Fibroblast of skin of abdomen (primary cell): ENCODE measurements at regions not wholly inside any gene's neighbourhood (a gene's known extent, or its start where the extent isn't known, plus 50 kb on each side); places are given as distances from the start of the nearest gene placed in this dataset.

Experiments
- DNase-seq: peaks from one replicate; pipeline ENCODE4 v3.0.0-alpha.2; 2013

DNA sequence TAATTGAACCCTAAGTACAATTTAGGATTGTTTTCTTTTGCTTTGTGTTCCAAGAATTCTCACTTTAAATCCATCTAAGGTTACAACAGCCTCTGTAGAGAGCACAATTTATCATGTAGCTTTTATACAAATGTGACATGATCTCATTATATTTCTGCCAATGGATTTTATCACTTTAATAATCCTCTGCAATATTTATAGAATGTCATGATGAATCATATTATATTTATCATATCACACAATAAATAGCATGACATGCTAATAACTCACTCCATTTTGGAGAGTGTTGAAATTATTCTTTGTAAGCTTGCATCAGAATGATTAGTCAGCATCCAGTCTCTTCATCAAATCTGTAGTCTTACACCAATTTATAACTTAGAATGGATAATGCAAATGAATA lies 280.6 kb upstream of the ZNF717 start:
- peak; percentile 27 for DNase-seq

DNA sequence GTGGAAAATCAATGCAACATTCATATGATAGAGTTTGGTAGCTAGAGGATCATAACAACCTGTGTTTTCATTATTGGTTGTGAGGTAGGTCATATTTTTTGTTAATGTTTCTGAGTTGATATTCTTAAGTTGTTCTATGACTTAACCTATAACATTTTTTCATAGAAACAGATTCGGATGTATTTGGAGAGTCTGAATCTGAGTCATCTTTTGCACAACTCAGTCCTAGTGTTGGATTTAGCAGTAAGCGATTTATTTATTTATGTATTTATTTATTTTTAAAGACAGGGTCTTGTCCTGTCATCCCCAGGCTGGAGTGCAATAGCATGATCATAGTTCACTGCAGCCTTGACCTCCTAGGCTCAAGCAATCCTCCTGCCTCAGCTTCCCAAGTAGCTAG lies 292.8 kb upstream of the ZNF717 start:
- no peak for DNase-seq

DNA sequence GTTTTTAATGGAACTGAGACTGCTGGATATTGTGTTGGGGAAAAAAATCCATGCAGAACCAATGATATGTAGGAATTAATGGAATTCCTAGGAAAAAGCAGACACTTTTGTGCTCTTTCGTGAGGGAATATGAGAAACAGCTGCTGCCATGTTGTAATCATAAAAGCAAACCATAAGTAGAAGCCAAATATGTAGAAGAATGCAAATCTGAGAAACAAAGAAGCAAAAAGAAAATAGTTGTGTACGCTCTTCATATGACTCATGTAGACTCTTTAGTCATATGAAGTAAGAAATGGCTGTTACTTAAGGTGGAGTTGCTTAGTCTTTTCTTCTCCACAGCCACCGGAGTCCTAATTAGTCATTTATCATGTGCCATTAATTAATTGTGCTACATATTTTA lies 298.6 kb upstream of the ZNF717 start:
- DNase-seq = peak; percentile 4

DNA sequence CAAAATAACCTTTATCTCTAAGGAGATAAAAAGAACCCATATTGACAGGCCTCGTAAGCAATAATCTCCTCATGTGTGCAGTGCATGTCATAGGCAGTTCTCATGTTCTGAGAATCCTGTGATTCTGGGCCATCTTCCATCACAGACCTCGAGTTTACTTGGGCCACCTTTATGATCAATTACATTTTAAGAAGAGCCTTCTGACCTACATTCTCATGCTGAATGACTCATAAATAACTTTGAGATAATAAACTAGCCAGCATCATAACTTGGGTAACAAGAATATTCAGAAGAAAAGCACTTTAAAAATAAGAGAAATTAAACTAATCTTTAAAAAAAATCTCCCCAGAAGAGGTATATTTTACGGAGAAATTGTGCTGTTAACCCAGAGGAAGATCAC lies 310.7 kb upstream of the ZNF717 start:
- DNase-seq = no peak

DNA sequence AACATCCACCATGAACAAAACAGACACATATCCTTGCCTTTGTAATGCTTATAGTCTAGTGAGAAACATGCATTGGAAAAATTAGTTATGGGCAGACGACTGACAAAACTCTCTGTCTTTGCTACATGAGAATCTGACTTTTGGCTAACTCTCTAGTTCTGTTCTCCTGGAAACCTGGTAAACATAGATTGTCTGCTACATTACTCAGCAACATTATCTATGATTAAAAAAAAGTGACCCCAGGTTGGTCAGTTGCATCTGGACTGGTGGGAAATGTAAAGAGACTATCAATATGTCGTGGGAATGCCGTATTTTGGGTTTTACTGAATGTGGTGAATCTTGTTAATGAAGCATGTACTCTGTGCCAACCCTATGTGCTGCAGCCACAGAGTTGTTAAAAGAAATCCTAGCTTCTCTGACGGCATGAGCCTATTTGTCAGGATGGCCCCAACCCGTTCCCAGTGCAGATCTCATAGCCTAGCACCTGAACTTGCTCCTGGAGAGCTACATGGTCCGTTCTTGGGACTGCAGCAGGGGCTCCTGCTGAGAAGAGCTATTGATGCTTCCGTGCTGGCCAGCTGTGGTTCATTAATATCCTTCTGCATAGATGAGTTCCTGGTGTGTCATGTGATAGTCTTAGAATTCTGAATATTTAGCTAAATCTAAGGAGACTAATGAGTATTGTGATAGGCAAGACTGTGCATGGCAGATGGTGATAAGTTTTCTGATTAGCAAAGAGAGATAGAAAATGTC lies 311.7 kb upstream of the ZNF717 start:
- DNase-seq = no peak

DNA sequence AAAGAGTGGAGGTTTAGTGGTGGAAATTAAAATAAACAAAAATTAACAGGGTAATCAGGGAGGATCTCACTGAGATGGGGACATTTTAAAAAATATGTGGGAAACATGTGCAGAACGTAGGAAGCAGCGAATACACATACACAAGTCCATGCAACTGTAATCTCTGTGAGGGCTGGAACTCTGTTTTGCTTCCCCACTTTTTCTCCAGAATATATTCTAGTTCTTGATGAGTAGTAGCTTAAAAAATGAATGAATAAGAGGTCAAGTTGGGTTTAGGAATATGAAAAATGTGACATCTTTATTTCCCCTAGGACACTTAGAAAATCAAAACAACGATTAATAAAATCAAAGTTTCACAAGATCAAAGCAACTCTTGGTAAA lies 312.2 kb upstream of the ZNF717 start:
- no peak for DNase-seq

DNA sequence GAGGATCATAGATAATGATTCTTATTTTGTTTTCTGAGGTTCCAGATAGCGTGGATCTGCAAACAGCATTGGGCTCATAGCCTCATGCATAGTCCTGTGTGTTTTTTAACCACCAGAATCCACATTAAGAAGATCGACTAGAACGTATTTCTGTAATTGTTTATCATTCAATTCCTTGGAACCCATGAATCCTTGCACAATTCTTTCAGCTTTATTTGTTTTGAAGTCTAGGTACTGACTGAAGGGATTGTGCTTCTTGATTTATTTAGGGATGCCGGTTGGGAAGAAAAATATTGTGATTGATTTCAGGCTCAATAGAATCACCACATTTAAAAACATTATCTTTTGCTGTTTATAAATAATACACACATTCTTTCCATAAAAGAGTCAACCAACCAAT lies 314.6 kb upstream of the ZNF717 start:
- no peak for DNase-seq

DNA sequence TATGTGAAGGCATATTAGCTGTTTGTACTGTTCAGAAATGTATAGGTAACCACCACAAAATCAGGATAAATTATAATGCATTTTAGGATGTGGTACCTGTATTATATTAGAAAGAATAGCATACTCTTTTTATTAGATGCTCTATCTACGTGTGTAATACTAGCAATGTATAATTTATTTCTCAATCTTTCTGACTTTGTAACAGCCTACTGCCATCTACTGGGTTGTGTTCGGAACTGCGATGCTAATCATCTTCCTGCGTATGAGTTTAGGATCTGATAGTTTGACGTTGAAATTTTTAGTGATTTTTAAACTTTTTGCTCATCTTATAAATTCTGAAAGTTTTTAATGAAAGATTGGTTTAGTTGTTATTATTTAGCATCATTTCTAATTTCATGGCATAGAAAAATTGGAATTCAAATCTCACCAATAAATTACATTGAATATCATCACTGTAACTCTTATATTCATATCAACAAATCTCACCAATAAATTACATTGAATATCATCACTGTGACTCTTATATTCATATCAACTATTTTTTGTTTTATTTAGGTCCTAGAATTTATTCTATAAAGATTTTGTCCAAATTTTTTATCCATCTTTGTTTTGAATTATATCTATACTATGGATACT lies 322.7 kb upstream of the ZNF717 start:
- DNase-seq = peak; percentile 13

DNA sequence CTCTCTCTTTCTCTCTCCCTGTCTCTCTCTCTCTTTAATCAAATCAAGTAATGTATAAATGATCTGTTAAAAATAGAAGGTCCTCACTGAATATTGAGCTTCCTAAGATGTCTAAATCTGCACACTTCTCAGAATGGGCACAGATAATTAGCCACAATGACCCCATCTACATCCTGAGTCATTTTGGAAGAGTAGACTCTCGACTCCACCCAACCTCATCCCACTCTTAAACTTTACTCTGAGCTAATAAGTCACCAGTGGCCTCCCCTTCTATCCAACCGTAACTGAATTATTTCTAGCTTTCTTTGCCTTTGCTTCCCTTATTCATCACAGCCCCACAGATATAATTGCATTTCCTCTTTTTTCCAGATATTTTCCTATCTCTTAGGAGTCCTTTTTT lies 326.5 kb upstream of the ZNF717 start:
- DNase-seq = no peak

DNA sequence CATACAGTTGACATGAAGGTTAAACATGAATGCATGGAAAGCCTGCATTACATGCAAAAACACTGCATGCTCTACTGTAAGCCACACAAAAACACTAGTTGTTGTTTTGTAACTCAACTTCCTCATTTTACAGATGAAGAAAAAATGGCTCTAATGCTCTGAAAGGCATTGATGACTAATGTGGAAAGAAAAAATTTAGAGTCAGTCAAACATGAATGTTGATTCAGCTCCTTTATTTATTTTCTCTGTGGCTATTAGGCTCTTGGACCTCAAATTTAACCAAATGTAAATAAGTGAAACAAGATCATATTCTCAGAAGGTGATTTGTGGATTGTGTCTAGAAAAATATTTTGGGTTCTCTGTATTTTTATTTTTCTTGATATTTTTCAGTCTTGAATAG lies 336.7 kb upstream of the ZNF717 start:
- DNase-seq = no peak

DNA sequence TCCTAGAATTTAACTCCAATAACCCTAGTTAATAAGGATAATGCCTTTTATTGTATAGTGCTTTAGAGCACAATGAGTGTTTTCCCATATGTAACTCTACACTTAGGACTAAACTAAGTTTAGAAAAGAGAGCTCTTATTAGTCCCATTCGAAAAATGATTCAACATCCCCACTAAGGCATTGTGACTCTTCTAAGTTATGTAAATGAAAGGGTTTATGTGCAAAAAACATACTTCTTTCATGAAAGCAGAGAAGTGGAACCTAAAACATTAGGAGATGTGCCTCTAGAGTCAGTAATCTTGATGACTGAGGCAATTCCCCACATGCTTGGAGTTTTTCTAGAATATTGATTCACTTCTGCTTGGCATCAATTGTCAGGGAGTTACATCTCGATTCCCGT lies 344.1 kb upstream of the ZNF717 start:
- no peak for DNase-seq

DNA sequence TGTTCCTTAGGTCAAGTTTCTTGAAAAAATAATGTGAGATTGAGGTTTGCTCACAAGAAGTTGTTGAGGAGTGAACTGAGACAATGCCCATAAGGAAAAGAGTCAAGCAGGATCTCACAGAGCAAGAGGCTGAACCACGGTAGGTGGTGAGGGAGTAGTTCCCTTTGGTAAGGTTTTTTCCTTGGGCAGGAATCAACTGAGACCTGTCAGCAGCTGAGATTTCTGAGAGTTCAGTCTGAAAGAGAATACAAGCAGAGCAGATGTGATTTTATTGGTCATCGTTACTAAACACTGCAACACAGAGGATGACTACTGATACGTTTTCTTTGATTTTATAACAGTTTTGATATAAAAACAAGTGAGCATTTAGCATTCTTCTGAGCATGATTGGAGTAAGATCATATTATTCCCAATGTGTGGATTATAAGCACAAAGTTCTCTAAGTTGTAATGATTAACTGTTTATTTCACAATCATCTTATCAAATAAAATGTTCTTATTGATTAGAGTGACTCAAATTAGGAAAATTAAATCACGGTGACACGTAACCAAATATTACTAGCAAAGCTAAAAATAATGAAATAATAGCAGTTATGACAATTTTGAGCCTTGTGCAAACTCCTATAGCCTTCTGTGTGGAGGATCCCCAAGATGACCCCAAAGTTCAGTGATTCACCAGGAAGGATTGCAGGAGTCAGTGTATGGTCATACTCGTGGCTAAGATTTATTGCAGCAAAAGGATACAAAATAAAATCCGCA lies 346.2 kb upstream of the ZNF717 start:
- DNase-seq = peak; percentile 14

DNA sequence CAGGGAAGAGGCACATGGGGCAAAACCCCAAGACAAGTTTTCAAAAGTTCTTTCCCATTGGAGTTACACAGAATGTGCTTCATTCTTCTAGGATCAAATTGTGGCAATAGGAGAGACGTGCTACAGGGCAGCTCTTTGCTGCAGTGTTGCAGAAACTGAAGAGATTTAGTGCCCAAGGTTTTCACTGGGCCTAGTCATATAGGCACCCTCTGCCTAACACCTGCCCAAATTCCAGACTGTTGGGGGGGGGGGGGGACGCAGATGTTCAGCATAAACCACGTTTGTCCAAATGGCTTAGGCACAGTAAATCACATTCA lies 346.8 kb upstream of the ZNF717 start:
- no peak for DNase-seq

DNA sequence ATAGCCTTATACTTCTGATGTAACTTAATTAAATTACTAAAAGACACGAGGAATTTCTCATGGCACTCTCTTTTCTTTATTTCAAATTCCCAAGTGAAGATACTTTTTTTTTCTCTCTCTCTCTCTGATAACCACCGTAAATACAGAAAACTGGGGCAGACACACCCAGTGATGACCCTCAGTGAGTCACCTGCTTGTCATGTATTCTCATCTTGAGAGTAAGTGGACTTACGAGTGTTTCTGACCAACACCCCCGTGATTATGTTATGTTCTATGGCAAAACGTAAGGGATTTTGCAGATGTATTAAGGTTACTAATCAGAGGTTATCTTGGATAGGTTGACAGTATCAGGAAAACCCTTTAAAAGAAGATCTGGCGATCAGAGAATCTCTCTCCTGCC lies 348.8 kb upstream of the ZNF717 start:
- no peak for DNase-seq

DNA sequence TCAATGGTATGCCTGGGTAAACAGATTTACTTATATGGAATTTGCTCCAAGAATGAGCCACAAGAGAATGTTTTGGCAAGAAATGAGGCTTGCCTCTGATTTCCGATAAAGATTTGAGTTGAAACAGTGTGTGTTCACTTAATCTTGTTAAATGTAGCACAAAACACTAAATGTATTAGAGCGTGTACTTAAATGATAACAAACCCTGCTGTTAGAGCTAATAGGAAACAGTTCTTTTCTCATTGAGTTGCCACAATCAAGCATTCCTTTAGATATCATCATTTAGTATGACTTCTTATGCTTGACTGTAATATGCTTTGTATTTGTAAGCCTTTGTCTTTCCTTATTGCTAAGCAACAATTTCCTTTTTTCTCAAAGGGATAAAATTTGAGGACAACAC lies 353.6 kb upstream of the ZNF717 start:
- no peak for DNase-seq

DNA sequence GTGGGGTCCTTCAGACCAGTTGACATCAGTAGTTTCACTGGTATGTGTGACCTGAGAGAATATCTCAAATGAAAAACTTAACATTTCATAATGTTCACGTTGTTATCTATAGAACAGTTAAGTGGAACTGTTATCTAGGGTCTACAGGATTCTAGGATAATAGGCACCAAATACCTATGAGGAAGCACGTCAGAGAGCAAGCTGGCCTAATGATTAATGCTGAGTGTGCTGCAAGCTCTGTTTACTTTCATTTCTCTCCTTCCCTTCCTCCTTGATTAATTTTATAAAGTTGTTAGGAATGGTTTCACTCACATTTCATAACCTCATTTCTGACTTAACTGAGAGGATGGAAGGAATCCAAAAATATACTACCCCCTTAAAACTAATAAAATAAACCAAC lies 362.5 kb upstream of the ZNF717 start:
- DNase-seq = no peak

DNA sequence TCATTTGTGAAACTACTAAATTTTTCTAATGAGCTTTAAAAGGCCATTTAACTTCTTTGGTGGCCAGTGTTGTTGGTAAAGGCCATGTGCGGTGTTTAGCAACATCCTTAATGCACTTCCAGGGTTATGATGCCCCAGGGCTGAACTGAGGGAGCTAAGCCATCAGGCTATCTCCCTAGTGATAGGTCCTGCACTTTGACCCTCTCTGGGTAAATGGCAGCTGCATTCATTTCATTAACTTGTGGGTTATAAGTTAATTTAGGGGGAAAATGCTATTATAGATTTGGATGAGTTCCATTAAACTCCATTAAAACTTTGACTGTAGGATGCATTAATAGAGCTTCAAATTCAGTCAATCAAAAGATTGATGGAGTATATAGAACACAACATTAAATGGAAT lies 366.7 kb upstream of the ZNF717 start:
- no peak for DNase-seq

DNA sequence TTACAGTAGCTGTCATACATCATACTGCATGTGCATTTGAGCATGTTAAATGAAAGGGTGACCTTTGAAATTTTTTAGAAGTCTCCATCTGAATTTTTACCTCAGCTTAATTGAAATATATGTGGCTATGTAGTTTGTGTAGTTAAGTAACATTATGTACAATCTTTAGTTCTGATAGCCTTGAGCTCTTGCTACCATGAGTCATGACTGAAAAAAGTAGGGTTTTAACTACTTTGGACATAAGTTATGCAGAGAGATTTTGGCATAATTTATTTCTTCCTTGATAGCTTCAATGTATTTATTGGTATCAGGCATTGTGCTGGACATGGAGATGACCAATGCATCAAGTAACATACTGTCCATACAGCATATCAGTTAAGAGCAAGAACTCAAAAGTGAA lies 376.5 kb upstream of the ZNF717 start:
- no peak for DNase-seq

DNA sequence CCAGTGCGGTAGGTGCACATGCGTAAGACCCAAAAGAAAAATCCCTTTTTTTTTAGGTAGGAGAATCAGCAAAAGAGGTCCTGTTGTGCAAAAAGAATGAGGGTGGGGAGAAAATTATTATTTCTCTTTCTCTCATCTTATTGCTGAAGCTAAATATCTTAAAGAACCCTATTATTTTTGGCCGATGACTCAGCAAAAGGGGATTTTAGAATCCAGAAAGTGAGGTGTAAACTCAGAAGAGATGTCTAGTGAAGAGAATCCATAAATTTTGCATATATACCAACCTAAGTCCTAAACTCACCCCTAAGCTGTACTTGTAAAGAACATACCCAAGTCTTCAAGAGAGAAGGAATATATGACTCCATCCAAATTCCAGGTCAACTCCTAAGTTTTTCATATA lies 386.3 kb upstream of the ZNF717 start:
- no peak for DNase-seq

DNA sequence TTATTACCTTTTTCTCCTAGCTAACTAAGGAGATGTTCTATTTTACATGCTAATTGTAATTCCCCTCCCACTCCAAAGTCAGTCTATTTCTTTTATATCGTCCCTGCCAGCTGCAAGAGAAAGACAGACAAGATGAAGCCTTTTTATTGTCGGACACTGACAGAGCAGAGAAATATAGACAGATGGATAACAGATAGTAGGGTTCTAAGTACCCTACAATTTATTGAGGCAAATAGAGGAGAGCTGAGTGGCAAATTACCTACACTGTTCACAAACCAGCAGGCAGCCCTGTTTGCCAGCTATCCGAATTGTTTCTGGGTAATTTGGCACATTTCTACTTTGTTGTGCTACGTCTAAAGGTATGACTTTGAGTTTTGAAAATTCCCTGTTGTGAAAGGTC lies 392.3 kb upstream of the ZNF717 start:
- no peak for DNase-seq

DNA sequence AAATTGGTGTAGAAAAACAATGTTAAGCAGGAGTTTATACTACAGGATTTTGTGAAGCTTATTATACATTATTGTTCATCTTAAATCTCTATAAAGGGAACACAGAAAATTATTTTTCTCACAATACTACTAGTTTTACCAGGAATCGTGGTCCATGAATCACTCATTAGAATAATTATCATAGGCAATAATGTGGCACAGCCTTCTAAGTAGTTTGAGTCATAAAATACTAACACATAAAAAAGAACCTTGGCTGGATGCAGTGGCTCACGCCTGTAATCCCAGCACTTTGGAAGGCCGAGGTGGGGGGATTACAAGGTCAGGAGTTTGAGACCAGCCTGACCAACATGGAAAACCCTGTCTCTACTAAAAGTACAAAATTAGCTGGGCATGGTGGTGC lies 393.1 kb upstream of the ZNF717 start:
- DNase-seq = no peak

DNA sequence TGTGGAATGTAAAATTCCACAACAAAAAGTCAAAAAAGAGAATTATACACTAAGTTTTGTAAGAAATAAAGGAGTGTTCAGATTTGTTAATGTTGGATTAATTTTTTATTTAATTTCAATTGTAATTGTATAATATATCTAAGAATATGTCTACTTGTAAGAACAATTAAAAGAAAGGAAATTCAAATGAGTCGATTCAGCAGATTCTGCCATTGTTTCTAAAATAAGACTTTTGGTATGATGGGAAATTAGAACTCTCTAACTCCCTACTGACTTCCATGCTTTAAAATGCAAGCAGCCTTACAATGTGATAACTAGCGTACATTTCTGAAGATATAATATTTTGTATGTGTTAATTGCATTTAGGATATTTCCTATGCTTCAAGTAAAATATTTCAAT lies 395.9 kb upstream of the ZNF717 start:
- DNase-seq = no peak

DNA sequence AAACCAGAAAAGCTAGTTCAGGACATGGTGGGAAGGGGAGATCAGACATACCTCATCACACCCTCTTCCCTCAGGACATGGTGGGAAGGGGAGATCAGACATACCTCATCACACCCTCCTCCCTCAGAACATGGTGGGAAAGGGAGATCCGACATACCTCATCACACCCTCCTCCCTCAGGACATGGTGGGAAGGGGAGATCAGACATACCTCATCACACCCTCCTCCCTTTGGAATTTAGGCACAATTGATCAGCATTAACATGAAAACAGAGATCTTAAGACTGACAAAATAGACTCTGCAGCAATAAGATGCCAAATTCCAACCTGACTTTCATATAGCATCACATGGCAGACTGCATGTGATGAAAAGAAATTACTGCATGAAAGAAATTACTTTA lies 412.7 kb upstream of the ZNF717 start:
- no peak for DNase-seq

DNA sequence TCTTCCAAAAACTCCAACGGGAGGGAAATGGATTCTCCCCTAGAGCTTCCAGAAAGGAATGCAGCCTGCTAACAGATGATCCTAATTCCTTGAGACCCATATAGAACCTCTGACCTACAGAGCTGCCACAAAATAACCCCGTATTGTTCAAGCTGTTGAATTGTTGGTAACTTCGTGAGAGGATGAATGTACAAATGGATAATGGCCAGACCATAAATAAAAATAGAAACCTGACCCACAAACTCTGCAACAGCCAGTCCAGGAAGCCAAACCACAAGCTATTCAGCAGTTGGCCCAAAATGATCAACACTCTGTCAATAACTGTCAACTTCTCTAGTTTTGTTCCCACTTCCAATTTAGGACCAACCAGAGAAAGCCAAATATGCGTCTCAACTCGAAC lies 414.0 kb upstream of the ZNF717 start:
- DNase-seq = no peak
